Suppressor macrophage treated with lipopolysaccharide for 1 hour (primary cell): ENCODE measurements at regions not wholly inside any gene's neighbourhood (a gene's known extent, or its start where the extent isn't known, plus 50 kb on each side); places are given as distances from the start of the nearest gene placed in this dataset.

ENCODE experiments used
- DNase-seq, 3 donors: peaks; one replicate each; pipeline ENCODE4 v3.0.0-alpha.2; 2020 to 2022

GRCh38 chr9:95666096-95666784 lies 149.5 kb upstream of the PTCH1 start:
- no peak for DNase-seq

GRCh38 chr9:95653246-95653645 lies 136.5 kb upstream of the PTCH1 start:
- no peak for DNase-seq

- no peak for DNase-seq
These were observed 133.9 kb upstream of the PTCH1 start for GRCh38 chr9:95650720-95651119.

GRCh38 chr9:95649801-95650213 lies 133.0 kb upstream of the PTCH1 start:
- no peak for DNase-seq

GRCh38 chr9:95648225-95648624 lies 131.5 kb upstream of the PTCH1 start:
- no peak for DNase-seq

DNA sequence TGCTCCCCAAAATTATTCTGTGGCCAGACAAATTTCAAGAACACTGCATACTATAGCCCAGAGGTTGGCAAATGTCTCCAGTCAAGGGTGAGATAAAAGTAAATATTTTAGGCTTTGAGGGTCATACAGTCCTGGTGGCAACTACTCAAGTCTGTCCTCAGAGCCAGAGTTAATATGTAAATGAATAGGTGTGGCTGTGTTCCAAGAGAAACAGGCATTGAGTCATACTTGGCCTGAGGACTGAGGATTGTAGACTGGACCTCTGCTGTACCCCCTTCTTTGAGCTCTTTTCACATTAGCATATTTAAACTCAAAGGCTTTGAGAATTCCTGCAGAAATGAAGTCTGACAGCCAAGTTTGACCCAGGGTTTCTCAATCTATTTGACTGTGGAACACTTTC lies 129.2 kb upstream of the PTCH1 start:
- DNase-seq = no peak

DNA sequence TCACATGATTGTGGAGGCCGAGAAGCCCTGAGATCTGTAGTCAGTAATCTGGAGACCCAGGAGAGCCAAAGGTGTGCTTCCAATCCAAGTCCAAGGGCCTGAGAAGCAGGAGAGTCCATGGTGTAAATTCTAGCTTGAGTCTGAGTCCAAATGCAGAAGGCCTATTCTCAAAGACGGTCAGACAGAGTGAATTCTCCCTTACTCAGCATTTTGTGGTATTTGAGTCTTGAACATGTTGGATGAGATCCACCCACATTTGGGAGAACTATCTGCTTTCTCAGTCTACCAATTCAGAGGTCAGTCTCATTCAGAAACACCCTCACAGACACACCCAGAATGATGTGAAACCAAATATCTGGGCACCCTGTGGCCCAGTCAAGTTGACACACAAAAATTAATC lies 128.8 kb upstream of the PTCH1 start:
- no peak for DNase-seq

DNA sequence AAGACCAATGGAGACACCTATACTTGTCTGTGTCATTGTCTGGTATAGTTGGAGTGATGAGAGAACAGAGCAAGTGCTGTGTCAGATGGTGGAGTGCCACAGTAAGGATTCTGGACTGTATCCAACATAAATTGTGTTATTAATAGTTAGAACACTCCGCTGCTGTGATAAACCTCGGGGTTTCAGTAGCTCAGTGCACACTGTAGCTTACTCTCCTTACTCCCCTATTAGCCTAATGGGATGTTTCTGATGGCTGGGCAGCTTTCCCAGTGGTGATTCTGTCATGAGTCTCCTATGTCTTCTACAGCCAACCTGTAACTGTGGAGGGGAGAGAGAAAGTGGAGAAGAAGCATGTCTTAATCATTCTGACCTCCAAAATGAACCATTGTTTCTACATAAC lies 127.6 kb upstream of the PTCH1 start:
- no peak for DNase-seq

DNA sequence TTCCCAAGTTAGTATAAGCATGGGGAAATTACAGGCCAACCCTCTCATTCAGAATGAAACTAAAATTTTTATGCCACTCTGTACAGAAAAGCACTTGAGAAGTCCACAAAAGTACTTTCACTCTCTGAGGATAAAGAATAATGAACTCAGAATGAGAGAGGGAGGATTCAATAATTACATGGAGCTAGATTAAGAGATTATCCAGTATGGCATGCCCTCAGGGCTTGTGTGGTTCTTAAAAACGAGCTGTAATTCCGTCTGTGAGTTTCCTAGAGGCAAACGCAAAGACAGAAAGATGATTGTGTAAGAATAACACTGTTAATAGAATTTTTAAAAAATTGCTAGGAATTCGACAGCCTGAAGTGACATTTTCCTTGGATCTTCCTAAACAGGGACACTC lies 126.8 kb upstream of the PTCH1 start:
- no peak for DNase-seq

DNA sequence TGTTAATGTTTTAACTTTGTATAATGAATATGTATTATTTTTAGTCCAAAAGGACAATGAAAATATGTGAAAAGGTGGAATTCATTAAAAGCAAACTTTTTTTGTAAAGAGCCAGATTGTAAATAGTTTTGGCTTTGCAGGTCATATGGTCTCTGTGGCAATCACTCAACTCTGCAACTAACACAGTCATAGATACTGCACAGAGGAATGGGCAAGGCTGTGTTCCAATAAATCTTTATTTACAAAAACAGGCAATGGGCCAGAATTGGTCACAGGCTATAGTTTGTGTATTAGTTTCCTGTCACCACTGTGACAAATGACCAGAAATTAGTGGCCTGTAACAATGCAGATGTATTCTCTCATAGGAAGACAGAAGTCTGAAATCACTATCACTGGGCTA lies 125.4 kb upstream of the PTCH1 start:
- DNase-seq = no peak

DNA sequence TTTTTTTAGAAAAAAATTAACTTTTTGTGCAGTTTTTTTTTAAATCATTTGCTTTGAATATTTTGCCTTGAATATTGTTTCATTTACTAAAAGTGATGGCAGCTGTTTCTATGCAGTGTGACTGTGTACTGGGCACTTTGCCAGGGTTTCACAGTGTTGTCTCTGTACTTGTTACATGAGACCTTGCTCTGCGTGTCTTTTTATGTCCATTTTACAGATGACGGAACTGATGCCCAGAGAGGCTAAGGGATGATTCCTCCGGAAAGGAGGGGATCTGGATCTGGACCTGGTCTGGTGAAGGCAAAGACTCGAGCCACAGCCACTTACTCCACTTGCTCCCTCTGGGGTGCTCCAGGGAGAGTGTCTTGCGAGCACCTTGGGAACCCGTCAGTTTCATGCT lies 124.8 kb upstream of the PTCH1 start:
- no peak for DNase-seq

DNA sequence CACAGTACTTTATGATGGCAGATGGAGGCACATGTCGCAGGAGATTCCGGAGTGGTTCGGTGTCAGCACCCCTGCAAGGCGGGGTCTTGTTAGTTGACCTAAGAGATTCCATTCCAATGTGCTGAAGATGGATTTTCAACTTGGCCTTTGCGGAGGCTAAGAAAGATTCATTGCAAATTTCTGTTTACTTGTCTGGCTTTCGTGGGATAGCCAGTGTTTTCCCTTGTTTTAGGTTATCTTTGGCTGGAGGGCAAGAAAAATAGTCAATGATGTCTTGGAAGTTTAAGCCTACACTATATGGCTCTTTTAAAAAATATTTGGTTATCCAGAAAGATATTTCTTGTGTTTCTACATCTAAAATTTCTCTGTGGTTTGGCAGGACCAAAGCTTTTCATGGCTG lies 123.6 kb upstream of the PTCH1 start:
- no peak for DNase-seq

DNA sequence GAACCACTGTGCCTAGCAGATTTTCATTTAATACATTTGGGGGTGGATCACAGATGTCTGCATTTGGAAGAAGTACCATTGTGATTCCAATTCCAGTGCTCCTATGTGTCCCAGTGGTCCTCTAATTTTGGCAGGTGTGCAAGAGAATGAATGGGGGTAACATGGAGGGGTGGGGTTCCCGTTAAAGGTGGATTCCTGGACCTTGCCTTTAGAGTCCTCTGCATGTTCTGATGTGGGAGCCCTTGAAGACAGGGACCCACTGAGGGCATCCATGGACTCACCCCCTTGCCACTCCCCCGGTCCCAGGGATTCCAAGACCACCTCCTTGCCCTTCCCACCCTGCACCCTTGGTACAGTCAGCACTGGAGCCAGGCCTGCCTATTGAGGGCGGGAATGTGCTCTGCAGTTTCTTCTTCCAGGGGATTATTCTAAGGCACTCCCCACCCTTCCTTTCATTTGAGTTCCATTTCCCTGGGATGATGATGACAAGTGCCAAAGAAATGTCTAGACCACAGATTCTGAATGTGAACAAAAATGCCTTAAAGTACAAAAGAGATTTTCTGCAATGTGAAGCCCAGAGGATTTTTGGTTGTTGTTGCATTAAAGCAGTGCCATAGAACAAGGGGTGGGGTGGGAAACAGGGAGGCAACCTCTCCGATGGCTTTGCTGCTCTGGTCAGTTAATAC lies 119.4 kb upstream of the PTCH1 start:
- DNase-seq = no peak

DNA sequence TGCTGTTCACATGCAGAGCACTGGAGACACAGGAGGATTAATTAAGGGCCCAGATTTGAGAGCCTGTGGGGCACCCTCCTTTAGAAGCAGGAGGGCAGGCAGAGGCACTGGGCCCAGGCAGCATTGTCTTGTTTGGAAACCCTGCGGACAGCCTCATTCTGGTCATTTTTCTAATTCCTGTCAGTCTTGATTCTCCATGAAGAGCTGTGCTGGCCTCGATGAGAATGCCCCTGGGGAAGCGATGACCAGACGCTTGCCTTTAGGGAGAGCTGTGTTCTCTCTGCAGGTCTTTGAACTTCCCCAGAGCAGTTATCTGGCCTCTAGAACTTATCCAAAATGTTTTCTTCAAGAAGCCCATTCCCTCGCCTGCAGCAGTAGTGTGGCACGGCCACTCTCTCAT lies 117.8 kb upstream of the PTCH1 start:
- no peak for DNase-seq

DNA sequence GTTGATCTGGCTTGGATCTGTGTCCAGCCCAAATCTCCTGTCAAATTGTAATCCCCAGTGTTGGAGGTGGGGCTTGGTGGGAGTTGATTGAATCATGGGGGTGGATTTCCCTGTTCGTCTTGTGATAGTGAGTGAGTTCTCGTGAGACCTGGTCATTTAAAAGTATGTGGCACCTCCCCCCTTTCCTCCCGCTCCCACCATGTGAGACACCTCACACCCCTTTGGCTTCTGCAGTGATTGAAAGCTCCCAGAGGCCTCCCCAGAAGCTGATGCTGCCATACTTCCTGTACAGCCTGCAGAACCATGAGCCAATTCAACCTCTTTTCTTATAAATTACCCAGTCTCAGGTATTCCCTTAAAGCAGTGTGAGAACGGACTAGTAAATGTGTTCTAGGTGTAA lies 117.3 kb upstream of the PTCH1 start:
- no peak for DNase-seq

GRCh38 chr9:95629585-95629984 lies 112.8 kb upstream of the PTCH1 start:
- no peak for DNase-seq

- no peak for DNase-seq
These were observed 111.0 kb upstream of the PTCH1 start for GRCh38 chr9:95627802-95628201.

DNA sequence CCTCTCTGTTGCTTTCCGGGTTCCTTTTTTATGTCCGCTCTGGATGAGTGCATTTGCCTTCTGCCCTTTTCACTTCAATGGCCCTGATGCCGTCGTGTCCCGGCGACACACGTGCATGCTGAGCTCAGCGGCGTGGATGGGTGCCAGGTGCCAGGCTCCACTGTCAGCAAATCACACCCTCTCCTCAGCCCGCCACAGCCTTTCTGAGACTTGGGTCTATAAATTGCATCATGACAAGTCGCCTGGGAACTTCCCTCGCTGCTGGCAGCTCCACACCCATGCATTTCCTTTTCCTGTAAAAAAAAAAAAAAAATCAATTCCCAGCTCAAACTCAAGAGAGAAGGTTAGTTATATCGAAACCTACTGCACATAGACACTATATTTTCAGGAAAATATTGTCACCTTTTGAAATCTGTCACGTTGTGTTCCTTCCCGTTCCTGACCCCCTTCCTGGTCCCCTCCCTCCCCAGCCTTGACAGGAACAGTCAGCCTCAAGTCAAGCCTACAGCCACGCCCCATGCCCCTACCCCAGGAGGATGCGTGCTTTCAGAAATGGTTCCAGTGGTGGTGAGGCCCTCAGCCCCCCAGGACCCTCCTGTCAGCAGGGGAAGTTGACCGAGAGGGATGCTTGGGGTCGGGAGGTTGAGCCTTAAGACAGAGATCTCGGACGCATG lies 110.3 kb upstream of the PTCH1 start:
- peak; percentile 52 to 79 (median 67) for DNase-seq

GRCh38 chr9:95626341-95626740 lies 109.6 kb upstream of the PTCH1 start:
- no peak for DNase-seq

GRCh38 chr9:95623640-95624039 lies 106.9 kb upstream of the PTCH1 start:
- no peak for DNase-seq

DNA sequence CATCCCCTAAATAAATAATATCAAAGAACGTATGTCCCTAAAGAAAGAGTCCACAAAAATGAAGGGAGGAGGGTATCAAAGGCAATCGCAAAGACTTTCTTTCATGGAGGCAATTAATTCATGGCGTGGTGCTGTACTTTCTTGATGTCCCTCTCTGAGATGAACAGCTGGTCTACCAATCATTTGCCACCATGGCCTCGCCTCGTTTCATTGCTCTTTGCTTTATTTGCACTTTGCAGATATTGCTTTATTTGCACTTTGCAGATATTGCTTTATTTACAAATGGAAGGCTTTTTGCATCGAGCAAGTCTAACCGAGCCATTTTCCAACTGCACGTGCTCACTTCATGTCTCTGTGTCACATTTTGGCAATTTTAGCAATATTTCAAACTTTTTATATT lies 104.0 kb upstream of the PTCH1 start:
- no peak for DNase-seq

GRCh38 chr9:95620314-95620713 lies 103.5 kb upstream of the PTCH1 start:
- no peak for DNase-seq

- no peak for DNase-seq
These were observed 98.5 kb upstream of the PTCH1 start for GRCh38 chr9:95615246-95615645.

- DNase-seq = no peak
These were observed 96.9 kb upstream of the PTCH1 start for GRCh38 chr9:95613670-95614069.
